ENCODE measurements at regions not wholly inside any gene's neighbourhood (a gene's known extent, or its start where the extent isn't known, plus 50 kb on each side); places are given as distances from the start of the nearest gene placed in this dataset.

DNA sequence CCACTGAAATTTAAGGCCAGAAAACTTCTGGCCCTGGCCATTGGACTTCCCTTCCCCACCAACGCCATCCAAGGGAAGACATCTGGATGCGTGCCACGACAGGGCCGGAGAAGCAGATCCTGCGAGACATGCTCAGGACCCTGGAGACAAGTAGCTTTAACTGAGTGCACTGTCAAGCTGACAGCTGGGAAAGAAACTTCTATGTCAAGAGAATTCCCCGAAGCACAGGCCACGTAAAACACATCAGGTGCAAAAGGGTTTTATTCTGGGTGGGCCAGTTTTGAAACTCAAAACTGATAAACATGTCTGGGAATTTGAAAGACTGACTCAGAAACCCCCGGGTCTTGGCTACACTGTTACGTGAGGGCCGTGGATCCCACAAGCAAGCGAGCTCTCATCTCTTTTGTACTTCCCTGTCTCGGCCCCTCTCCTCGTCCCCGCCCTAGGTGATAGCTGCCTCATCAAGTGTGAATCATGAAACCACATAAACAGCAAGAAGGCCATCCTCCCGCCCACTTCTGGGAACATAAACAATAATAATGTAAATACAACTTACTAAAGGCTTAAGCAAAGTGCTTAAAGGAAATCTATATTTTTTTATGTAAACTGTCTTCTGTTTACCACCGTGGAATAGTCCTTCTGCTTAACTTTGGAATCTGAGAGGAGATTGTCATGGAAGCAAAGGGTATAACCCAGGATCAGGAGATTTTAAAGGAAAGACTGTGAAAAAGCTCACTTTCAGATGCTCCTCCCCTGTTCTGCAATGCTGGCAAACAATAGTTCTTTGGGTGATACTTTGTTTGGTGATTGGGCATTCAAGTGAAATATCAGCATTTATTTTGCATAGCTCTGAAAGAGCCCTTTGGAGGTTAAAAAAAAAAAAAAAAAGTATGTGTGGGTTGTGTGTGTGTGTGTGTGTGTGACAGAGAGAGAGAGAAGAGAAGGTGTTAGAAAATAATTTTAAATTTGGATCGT lies 406.0 kb upstream of the MAF start (continued):
- TF ChIP-seq TEAD1 (CRISPR knock-in tag; IDR thresholded peaks at IDR 0.05) = no peak
- TF ChIP-seq, protein P1, sequence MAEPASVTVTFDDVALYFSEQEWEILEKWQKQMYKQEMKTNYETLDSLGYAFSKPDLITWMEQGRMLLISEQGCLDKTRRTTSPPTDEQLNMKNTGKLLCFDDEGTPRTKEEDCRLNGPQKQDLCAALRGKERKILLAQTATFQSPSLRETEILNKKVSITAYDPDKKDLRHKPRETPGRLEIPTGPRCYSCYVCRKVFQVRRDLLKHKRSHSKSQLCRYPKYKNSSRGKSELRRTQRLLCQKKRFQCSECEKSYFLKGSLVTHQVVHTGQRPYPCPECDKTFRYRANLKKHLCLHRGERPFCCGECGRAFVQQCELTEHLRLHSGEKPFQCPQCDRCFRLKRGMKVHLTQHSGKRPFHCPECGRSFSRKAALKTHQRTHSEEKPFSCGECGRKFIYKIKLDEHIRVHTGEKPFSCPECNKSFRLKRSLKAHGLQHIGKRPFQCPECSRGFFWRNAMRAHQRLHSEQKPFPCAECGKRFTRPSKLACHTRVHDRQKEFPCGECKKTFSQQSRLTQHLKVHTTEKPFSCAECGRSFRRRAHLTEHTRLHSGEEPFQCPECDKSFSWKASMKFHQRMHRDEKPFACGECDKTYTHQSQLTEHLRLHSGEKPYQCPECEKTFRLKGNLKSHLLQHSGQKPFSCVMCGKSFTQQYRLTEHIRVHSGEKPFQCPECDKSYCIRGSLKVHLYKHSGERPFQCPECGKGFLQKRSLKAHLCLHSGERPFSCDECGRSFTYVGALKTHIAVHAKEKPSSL (CRISPR knock-in tag; conservative IDR thresholded peaks at IDR 0.05) = no peak
- TF ChIP-seq, protein P2, sequence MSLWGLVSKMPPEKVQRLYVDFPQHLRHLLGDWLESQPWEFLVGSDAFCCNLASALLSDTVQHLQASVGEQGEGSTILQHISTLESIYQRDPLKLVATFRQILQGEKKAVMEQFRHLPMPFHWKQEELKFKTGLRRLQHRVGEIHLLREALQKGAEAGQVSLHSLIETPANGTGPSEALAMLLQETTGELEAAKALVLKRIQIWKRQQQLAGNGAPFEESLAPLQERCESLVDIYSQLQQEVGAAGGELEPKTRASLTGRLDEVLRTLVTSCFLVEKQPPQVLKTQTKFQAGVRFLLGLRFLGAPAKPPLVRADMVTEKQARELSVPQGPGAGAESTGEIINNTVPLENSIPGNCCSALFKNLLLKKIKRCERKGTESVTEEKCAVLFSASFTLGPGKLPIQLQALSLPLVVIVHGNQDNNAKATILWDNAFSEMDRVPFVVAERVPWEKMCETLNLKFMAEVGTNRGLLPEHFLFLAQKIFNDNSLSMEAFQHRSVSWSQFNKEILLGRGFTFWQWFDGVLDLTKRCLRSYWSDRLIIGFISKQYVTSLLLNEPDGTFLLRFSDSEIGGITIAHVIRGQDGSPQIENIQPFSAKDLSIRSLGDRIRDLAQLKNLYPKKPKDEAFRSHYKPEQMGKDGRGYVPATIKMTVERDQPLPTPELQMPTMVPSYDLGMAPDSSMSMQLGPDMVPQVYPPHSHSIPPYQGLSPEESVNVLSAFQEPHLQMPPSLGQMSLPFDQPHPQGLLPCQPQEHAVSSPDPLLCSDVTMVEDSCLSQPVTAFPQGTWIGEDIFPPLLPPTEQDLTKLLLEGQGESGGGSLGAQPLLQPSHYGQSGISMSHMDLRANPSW (CRISPR knock-in tag; conservative IDR thresholded peaks at IDR 0.05; ENCODE audit: low read depth) = no peak

DNA sequence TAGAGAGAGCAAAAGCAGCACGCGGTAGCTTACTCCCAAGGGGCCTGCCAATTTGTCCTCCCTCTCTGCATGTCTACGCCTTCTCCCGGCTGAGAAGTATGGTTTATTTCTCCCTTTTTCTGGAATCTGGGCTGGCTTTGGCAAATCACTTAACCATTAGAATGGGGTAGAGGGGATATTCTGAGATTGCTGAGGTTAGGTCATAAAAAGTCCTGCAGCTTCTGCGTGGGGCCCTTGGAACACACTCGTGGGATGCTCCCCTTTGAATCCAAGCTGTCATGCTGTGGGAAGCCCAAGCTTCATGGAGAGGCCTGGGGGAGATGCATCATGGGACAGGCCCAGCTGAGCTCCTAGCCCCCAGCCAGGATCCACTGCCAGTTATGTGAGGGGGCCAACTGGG lies 403.6 kb upstream of the MAF start:
- TF ChIP-seq, protein P3, sequence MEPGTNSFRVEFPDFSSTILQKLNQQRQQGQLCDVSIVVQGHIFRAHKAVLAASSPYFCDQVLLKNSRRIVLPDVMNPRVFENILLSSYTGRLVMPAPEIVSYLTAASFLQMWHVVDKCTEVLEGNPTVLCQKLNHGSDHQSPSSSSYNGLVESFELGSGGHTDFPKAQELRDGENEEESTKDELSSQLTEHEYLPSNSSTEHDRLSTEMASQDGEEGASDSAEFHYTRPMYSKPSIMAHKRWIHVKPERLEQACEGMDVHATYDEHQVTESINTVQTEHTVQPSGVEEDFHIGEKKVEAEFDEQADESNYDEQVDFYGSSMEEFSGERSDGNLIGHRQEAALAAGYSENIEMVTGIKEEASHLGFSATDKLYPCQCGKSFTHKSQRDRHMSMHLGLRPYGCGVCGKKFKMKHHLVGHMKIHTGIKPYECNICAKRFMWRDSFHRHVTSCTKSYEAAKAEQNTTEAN (CRISPR knock-in tag; IDR thresholded peaks at IDR 0.05) = no peak
- TF ChIP-seq ZNF219 (CRISPR knock-in tag; IDR thresholded peaks at IDR 0.05; ENCODE audit: borderline replicate concordance) (no peak), SMAD3 (CRISPR knock-in tag; IDR thresholded peaks at IDR 0.05; ENCODE audit: borderline replicate concordance) (no peak), GRHL2 (CRISPR knock-in tag; IDR thresholded peaks at IDR 0.05; ENCODE audit: insufficient replicate concordance, severe bottlenecking) (no peak), GTF2I (CRISPR knock-in tag; conservative IDR thresholded peaks at IDR 0.05) (no peak), ZNF263 (CRISPR knock-in tag; IDR thresholded peaks at IDR 0.05; ENCODE audit: low read depth) (no peak), MXD4 (CRISPR knock-in tag; IDR thresholded peaks at IDR 0.05; ENCODE audit: borderline replicate concordance) (no peak)
- H3K4me3 Mint-ChIP-seq = no peak overlapping the region
- ChIA-PET CTCF (no interaction called here), POLR2A (no interaction called here)
- ATAC-seq (no peak), DNase-seq (ENCODE audit: low spot score) (no peak)
- H3K4me1 Mint-ChIP-seq = no peaks in the 10 kb centered on the region
- H3K9me3 Mint-ChIP-seq = peaks cover 15% of the 10 kb centered on the region
- no peaks in the 10 kb centered on the region for H3K27me3 Mint-ChIP-seq (ENCODE audit: low read depth)
- no peak overlapping the region for H3K27ac Mint-ChIP-seq
- H3K36me3 Mint-ChIP-seq = no peaks in the 10 kb centered on the region; the same call in 1 of the 2 replicates

DNA sequence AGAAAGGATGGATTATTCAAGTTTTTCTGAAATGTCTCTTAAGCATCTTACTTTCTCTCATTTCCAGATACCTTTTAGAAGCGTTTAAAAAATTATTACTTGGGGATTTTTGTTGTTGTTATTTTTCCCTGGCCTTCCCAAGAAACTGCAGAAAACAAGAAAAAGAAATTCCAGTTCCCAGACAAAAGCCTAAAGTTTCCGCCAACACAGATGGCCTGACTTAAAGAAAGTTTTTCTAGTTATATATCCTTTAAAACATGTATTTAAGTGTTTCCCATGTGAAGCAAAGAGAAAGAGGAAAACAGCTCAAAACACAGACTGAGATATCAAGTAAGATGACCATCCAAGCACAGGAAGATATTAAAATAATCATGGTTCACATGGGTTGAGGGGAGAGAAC lies 401.7 kb upstream of the MAF start:
- POLR2A ChIA-PET = interaction anchor here (0.5 kb wide), 1 partner anchor 108 kb away, joined by 4 read pairs; no protein-coding TSS in a partner anchor
- H3K4me1 Mint-ChIP-seq = no peaks in the 10 kb centered on the region
- TF ChIP-seq, protein P4, sequence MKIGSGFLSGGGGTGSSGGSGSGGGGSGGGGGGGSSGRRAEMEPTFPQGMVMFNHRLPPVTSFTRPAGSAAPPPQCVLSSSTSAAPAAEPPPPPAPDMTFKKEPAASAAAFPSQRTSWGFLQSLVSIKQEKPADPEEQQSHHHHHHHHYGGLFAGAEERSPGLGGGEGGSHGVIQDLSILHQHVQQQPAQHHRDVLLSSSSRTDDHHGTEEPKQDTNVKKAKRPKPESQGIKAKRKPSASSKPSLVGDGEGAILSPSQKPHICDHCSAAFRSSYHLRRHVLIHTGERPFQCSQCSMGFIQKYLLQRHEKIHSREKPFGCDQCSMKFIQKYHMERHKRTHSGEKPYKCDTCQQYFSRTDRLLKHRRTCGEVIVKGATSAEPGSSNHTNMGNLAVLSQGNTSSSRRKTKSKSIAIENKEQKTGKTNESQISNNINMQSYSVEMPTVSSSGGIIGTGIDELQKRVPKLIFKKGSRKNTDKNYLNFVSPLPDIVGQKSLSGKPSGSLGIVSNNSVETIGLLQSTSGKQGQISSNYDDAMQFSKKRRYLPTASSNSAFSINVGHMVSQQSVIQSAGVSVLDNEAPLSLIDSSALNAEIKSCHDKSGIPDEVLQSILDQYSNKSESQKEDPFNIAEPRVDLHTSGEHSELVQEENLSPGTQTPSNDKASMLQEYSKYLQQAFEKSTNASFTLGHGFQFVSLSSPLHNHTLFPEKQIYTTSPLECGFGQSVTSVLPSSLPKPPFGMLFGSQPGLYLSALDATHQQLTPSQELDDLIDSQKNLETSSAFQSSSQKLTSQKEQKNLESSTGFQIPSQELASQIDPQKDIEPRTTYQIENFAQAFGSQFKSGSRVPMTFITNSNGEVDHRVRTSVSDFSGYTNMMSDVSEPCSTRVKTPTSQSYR (CRISPR knock-in tag; IDR thresholded peaks at IDR 0.05) = no peak
- TF ChIP-seq, protein P1 (CRISPR knock-in tag; conservative IDR thresholded peaks at IDR 0.05) = no peak
- TF ChIP-seq, protein P5, sequence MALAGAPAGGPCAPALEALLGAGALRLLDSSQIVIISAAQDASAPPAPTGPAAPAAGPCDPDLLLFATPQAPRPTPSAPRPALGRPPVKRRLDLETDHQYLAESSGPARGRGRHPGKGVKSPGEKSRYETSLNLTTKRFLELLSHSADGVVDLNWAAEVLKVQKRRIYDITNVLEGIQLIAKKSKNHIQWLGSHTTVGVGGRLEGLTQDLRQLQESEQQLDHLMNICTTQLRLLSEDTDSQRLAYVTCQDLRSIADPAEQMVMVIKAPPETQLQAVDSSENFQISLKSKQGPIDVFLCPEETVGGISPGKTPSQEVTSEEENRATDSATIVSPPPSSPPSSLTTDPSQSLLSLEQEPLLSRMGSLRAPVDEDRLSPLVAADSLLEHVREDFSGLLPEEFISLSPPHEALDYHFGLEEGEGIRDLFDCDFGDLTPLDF (CRISPR knock-in tag; IDR thresholded peaks at IDR 0.05) = no peak
- TF ChIP-seq, protein P3 (CRISPR knock-in tag; IDR thresholded peaks at IDR 0.05) = no peak
- TF ChIP-seq ATF1 (CRISPR knock-in tag; IDR thresholded peaks at IDR 0.05) = no peak
- TF ChIP-seq, protein P6, sequence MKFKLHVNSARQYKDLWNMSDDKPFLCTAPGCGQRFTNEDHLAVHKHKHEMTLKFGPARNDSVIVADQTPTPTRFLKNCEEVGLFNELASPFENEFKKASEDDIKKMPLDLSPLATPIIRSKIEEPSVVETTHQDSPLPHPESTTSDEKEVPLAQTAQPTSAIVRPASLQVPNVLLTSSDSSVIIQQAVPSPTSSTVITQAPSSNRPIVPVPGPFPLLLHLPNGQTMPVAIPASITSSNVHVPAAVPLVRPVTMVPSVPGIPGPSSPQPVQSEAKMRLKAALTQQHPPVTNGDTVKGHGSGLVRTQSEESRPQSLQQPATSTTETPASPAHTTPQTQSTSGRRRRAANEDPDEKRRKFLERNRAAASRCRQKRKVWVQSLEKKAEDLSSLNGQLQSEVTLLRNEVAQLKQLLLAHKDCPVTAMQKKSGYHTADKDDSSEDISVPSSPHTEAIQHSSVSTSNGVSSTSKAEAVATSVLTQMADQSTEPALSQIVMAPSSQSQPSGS (CRISPR knock-in tag; IDR thresholded peaks at IDR 0.05; ENCODE audit: borderline replicate concordance, low read depth) = no peak

More for the DNA sequence above, 401.7 kb upstream of the MAF start:
- no peak overlapping the region for H3K4me3 Mint-ChIP-seq
- CTCF ChIA-PET = no interaction called here
- H3K36me3 Mint-ChIP-seq = no peaks in the 10 kb centered on the region; the same call in 1 of the 2 replicates
- no peaks in the 10 kb centered on the region for H3K27me3 Mint-ChIP-seq (ENCODE audit: low read depth)
- peaks cover 15% of the 10 kb centered on the region for H3K9me3 Mint-ChIP-seq
- no peak for DNase-seq (ENCODE audit: low spot score)
- no peak overlapping the region for H3K27ac Mint-ChIP-seq
- ATAC-seq = no peak

Data from WTC11 (cell line).